ENCODE measurements at regions not wholly inside any gene's neighbourhood (a gene's known extent, or its start where the extent isn't known, plus 50 kb on each side); places are given as distances from the start of the nearest gene placed in this dataset.

- no peak for DNase-seq (ENCODE audit: low spot score)
- H3K4me3 ChIP-seq = no peak overlapping the region
- 87% methylated on average over 7 of the region's 7 CpGs for WGBS
- no peaks in the 10 kb centered on the region for H3K36me3 ChIP-seq
- H3K4me1 ChIP-seq (replicated peaks) = no peaks in the 10 kb centered on the region
- intact Hi-C loops (cut with DNase I) = no loop called here
- no peak for TF ChIP-seq POLR2AphosphoS5 (IDR thresholded peaks at IDR 0.05)
- TF ChIP-seq CTCF (IDR thresholded peaks at IDR 0.05) = no peak
- TF ChIP-seq POLR2A (IDR thresholded peaks at IDR 0.05) = no peak
- no peaks in the 10 kb centered on the region for H3K9me3 ChIP-seq
- no peak overlapping the region for H3K27ac ChIP-seq
- H3K27me3 ChIP-seq (replicated peaks; ENCODE audit: insufficient read depth) = no peaks in the 10 kb centered on the region
These were observed 151.5 kb downstream of the INHBB start for GRCh38 chr2:120497261-120497977.

GRCh38 chr2:120498121-120498520 is 152.2 kb downstream of the INHBB start:
- H3K27ac ChIP-seq = no peak overlapping the region
- 94% methylated on average over 3 of the region's 3 CpGs for WGBS
- H3K27me3 ChIP-seq (replicated peaks; ENCODE audit: insufficient read depth) = no peaks in the 10 kb centered on the region
- H3K9me3 ChIP-seq = no peaks in the 10 kb centered on the region
- H3K4me3 ChIP-seq = no peak overlapping the region
- intact Hi-C loops (cut with DNase I) = no loop called here
- DNase-seq (ENCODE audit: low spot score) = no peak
- TF ChIP-seq CTCF (IDR thresholded peaks at IDR 0.05) (no peak), POLR2A (IDR thresholded peaks at IDR 0.05) (no peak), POLR2AphosphoS5 (IDR thresholded peaks at IDR 0.05) (no peak)
- H3K36me3 ChIP-seq = no peaks in the 10 kb centered on the region
- H3K4me1 ChIP-seq (replicated peaks) = no peaks in the 10 kb centered on the region

GRCh38 chr2:120498576-120499394 is 152.8 kb downstream of the INHBB start:
- TF ChIP-seq POLR2AphosphoS5 (IDR thresholded peaks at IDR 0.05) (no peak), CTCF (IDR thresholded peaks at IDR 0.05) (no peak), POLR2A (IDR thresholded peaks at IDR 0.05) (no peak)
- Histone ChIP-seq H3K9me3 (no peaks in the 10 kb centered on the region), H3K4me1 (replicated peaks) (no peaks in the 10 kb centered on the region), H3K36me3 (no peaks in the 10 kb centered on the region), H3K27ac (no peak overlapping the region), H3K4me3 (no peak overlapping the region), H3K27me3 (replicated peaks; ENCODE audit: insufficient read depth) (no peaks in the 10 kb centered on the region)
- 83% methylated on average over 13 of the region's 13 CpGs for WGBS
- intact Hi-C loops (cut with DNase I) = no loop called here
- DNase-seq (ENCODE audit: low spot score) = no peak

GRCh38 chr2:120499784-120500495 is 154.0 kb downstream of the INHBB start:
- WGBS = 83% methylated on average over 13 of the region's 13 CpGs
- Histone ChIP-seq H3K4me1 (replicated peaks) (no peaks in the 10 kb centered on the region), H3K27ac (no peak overlapping the region), H3K4me3 (no peak overlapping the region), H3K27me3 (replicated peaks; ENCODE audit: insufficient read depth) (no peaks in the 10 kb centered on the region), H3K9me3 (no peaks in the 10 kb centered on the region), H3K36me3 (no peaks in the 10 kb centered on the region)
- DNase-seq (ENCODE audit: low spot score) = no peak
- no peak for TF ChIP-seq CTCF (IDR thresholded peaks at IDR 0.05)
- TF ChIP-seq POLR2A (IDR thresholded peaks at IDR 0.05) = no peak
- no peak for TF ChIP-seq POLR2AphosphoS5 (IDR thresholded peaks at IDR 0.05)
- intact Hi-C loops (cut with DNase I) = no loop called here
